Lung (tissue), 11 donors: ENCODE measurements at regions not wholly inside any gene's neighbourhood (a gene's known extent, or its start where the extent isn't known, plus 50 kb on each side); places are given as distances from the start of the nearest gene placed in this dataset.

Experiments
- ATAC-seq: fragments of 200-7000 bp; cut with Tn5 transposase; one replicate; pipeline ENCODE4 v1.9.1; 2020; ENCODE audit warnings: moderate number of reproducible peaks; ENCODE audit not compliant: insufficient read depth, low FRiP score
- DNase-seq, 3 donors: peaks; one replicate each; pipeline ENCODE4 v3.0.0-alpha.2; 2013 to 2017
- H3K27ac ChIP-seq, 2 donors: one replicate each; pipeline ENCODE4 v1.5.1; 2013; ENCODE audit warnings: mild to moderate bottlenecking in 2 of 2, moderate library complexity in 2 of 2, control low read depth in 1 of 2, inconsistent platforms in 1 of 2, low read depth in 1 of 2, low read length in 1 of 2
- H3K27me3 ChIP-seq, 3 donors: one replicate each; pipeline ENCODE4 v1.5.1; 2013; ENCODE audit warnings: low read length in 2 of 3; ENCODE audit not compliant: control insufficient read depth in 3 of 3, insufficient read depth in 3 of 3
- H3K36me3 ChIP-seq, 4 donors: one replicate each; pipeline ENCODE4 v1.5.1; 2013; ENCODE audit warnings: low read length in 4 of 4, mild to moderate bottlenecking in 1 of 4, moderate library complexity in 1 of 4; ENCODE audit not compliant: control insufficient read depth in 4 of 4, insufficient read depth in 4 of 4
- H3K4me1 ChIP-seq, 5 donors: one replicate each; pipeline ENCODE4 v1.5.1; 2013; ENCODE audit warnings: low read length in 5 of 5, mild to moderate bottlenecking in 2 of 5, moderate library complexity in 1 of 5; ENCODE audit not compliant: control insufficient read depth in 5 of 5, insufficient read depth in 5 of 5
- H3K4me3 ChIP-seq: one replicate; pipeline ENCODE4 v1.5.1; 2013; ENCODE audit warnings: mild to moderate bottlenecking, control low read depth, moderate library complexity
- H3K9ac ChIP-seq, 2 donors: one replicate each; pipeline ENCODE4 v1.5.1; 2013; ENCODE audit warnings: low read length in 2 of 2, control low read depth in 1 of 2; ENCODE audit not compliant: insufficient read depth in 1 of 2
- H3K9me3 ChIP-seq, 4 donors: one replicate each; pipeline ENCODE4 v1.5.1; 2013; ENCODE audit warnings: low read length in 3 of 4, mild to moderate bottlenecking in 1 of 4, moderate library complexity in 1 of 4; ENCODE audit not compliant: control insufficient read depth in 4 of 4, insufficient read depth in 3 of 4
- WGBS, 2 donors: extraction: QIAGEN DNeasy Blood & Tissue Kit; methylation state at CpG; one replicate each; pipeline ENCODE4 v1.1.7; 2013; 5-methylcytosine and 5-hydroxymethylcytosine counted together
- TF ChIP-seq, protein P1 (sequence below): IDR thresholded peaks from 2 replicates; pipeline ENCODE4 v1.5.1; 2012; ENCODE audit warnings: mild to moderate bottlenecking; ENCODE audit errors: control extremely low read depth, extremely low read depth
- donor health status: control.
- donor health status: control.
- donor health status: Bipolar disorder and iron deficiency.
- donor health status: healthy.
- donor health status: DM: yes; HTN: yes; CAD: no.

GRCh38 chr7:121466455-121466854 is 70.3 kb upstream of the FAM3C start:
- no peak for ATAC-seq
- no peak overlapping the region for H3K27ac ChIP-seq
- 89 to 94% methylated on average over 4 of the region's 4 CpGs for WGBS, 2 donors

GRCh38 chr7:121459148-121459547 is 63.0 kb upstream of the FAM3C start:
- 71 to 75% methylated on average over 2 of the region's 2 CpGs for WGBS, 2 donors
- no peaks in the 10 kb centered on the region for H3K36me3 ChIP-seq
- no peaks in the 10 kb centered on the region for H3K27me3 ChIP-seq
- H3K9ac ChIP-seq = no peak overlapping the region
- no peak overlapping the region for H3K4me3 ChIP-seq
- TF ChIP-seq, protein P1, sequence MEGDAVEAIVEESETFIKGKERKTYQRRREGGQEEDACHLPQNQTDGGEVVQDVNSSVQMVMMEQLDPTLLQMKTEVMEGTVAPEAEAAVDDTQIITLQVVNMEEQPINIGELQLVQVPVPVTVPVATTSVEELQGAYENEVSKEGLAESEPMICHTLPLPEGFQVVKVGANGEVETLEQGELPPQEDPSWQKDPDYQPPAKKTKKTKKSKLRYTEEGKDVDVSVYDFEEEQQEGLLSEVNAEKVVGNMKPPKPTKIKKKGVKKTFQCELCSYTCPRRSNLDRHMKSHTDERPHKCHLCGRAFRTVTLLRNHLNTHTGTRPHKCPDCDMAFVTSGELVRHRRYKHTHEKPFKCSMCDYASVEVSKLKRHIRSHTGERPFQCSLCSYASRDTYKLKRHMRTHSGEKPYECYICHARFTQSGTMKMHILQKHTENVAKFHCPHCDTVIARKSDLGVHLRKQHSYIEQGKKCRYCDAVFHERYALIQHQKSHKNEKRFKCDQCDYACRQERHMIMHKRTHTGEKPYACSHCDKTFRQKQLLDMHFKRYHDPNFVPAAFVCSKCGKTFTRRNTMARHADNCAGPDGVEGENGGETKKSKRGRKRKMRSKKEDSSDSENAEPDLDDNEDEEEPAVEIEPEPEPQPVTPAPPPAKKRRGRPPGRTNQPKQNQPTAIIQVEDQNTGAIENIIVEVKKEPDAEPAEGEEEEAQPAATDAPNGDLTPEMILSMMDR = no peak
- no peak for ATAC-seq
- DNase-seq = no peak
- H3K9me3 ChIP-seq = peaks cover 0 to 3% (median 0%) of the 10 kb centered on the region in 4 donors
- H3K27ac ChIP-seq = no peak overlapping the region
- no peaks in the 10 kb centered on the region for H3K4me1 ChIP-seq

More at GRCh38 chr7:121466455-121466854, 70.3 kb upstream of the FAM3C start:
- Histone ChIP-seq H3K9me3 (no peaks in the 10 kb centered on the region), H3K36me3 (no peaks in the 10 kb centered on the region), H3K4me1 (no peaks in the 10 kb centered on the region), H3K4me3 (no peak overlapping the region), H3K27me3 (no peaks in the 10 kb centered on the region), H3K9ac (no peak overlapping the region)
- TF ChIP-seq, protein P1 = no peak
- DNase-seq = no peak

- ATAC-seq = no peak
- H3K27me3 ChIP-seq = no peaks in the 10 kb centered on the region
- H3K36me3 ChIP-seq = no peaks in the 10 kb centered on the region
- H3K4me1 ChIP-seq = no peaks in the 10 kb centered on the region
- 86 to 96% methylated on average over 3 of the region's 3 CpGs for WGBS, 2 donors
- DNase-seq = no peak
- no peak overlapping the region for H3K27ac ChIP-seq
- TF ChIP-seq, protein P1 = no peak
- no peak overlapping the region for H3K9ac ChIP-seq
- H3K9me3 ChIP-seq = peaks cover 0 to 3% (median 0%) of the 10 kb centered on the region in 4 donors
- no peak overlapping the region for H3K4me3 ChIP-seq
Measured at GRCh38 chr7:121456785-121457359, 60.8 kb upstream of the FAM3C start.

DNA sequence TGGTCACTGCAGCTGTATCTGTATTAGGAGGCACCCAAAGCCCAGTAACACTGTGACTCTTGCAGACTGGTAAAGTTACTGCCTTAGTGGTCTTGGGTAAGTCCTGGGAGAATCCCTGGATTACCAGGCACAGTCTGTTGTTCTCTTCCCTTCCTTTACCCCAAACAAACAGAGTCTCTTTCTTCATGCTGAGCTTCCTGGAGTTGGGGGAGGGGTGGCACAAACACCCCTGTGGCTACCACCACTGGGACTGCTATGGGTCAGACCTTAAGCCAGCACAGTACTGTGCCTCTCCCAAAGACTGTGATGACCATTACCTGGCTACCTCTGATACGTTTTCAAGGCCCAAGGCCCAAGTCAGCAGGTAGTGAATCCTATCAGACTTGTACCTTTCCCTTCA is 59.9 kb upstream of the FAM3C start:
- WGBS, 2 donors = 85 to 92% methylated on average over 1 of the region's 1 CpG
- Histone ChIP-seq H3K36me3 (no peaks in the 10 kb centered on the region), H3K4me1 (no peaks in the 10 kb centered on the region), H3K9me3 (peaks cover 0 to 3% (median 0%) of the 10 kb centered on the region in 4 donors), H3K9ac (no peak overlapping the region), H3K27ac (no peak overlapping the region), H3K4me3 (no peak overlapping the region), H3K27me3 (no peaks in the 10 kb centered on the region)
- ATAC-seq (no peak), DNase-seq (no peak)
- TF ChIP-seq, protein P1 = no peak
